HepG2 (cell line): ENCODE measurements at regions not wholly inside any gene's neighbourhood (a gene's known extent, or its start where the extent isn't known, plus 50 kb on each side); places are given as distances from the start of the nearest gene placed in this dataset.
A peak's percentile ranks its signal among the peaks of the same experiment; 100 is the strongest.

Experiments used
- ATF3 ChIP-seq: sonication (generic); formaldehyde crosslinking; IDR thresholded peaks from 2 replicates; pipeline ENCODE4 v1.4.0; 2020; ENCODE audit warnings: missing genetic modification reagents
- CCAR2 ChIP-seq: fragments of 200-400 bp; formaldehyde crosslinking; optimal IDR thresholded peaks from 2 replicates; pipeline ENCODE3; 2018; ENCODE audit warnings: low read depth, mild to moderate bottlenecking, low read length, moderate library complexity
- IRX3 ChIP-seq: sonication (generic); formaldehyde crosslinking; IDR thresholded peaks from 2 replicates; pipeline ENCODE4 v1.8.1; 2023; ENCODE audit warnings: mild to moderate bottlenecking, low read depth, missing genetic modification reagents, borderline replicate concordance
- MATR3 ChIP-seq: sonication (generic); formaldehyde crosslinking; IDR thresholded peaks from 2 replicates; pipeline ENCODE4 v1.4.0; 2020; ENCODE audit warnings: missing genetic modification reagents
- MTA1 ChIP-seq: sonication (generic); formaldehyde crosslinking; IDR thresholded peaks from 2 replicates; pipeline ENCODE4 v1.4.0; 2020; ENCODE audit warnings: missing genetic modification reagents, mild to moderate bottlenecking, borderline replicate concordance
- MYNN ChIP-seq: sonication (generic); formaldehyde crosslinking; IDR thresholded peaks from 2 replicates; pipeline ENCODE4 v1.4.0; 2020; ENCODE audit warnings: mild to moderate bottlenecking, low read depth, missing genetic modification reagents
- PITX1 ChIP-seq: sonication (generic); formaldehyde crosslinking; IDR thresholded peaks from 2 replicates; pipeline ENCODE4 v1.5.1; 2020; ENCODE audit warnings: mild to moderate bottlenecking, missing genetic modification reagents
- SMARCE1 ChIP-seq: fragments of 450-650 bp; IDR thresholded peaks from 2 replicates; pipeline ENCODE4 v1.6.1; 2017; ENCODE audit warnings: borderline replicate concordance
- SOX13 ChIP-seq, 3 experiments: fragments of 450-650 bp in 1 of 3; sonication (generic) in 1 of 3; formaldehyde crosslinking in 1 of 3; IDR thresholded peaks in 2 of 3; conservative IDR thresholded peaks in 1 of 3; 2 replicates each; pipeline versions ENCODE4 v1.5.0 to v1.6.1; 2016 to 2020; ENCODE audit warnings: antibody characterized with exemption in 1 of 3, mild to moderate bottlenecking in 1 of 3, missing compliant biosample characterization in 1 of 3, missing genetic modification reagents in 1 of 3, moderate library complexity in 1 of 3
- ZBTB3 ChIP-seq: sonication (generic); formaldehyde crosslinking; IDR thresholded peaks from 2 replicates; pipeline ENCODE4 v1.4.0; 2020; ENCODE audit warnings: low read depth, mild to moderate bottlenecking, moderate library complexity, missing genetic modification reagents, borderline replicate concordance
- ZBTB34 ChIP-seq: sonication (generic); formaldehyde crosslinking; IDR thresholded peaks from 2 replicates; pipeline ENCODE4 v1.8.0; 2022; ENCODE audit warnings: mild to moderate bottlenecking, missing genetic modification reagents
- ZFAT ChIP-seq: sonication (generic); formaldehyde crosslinking; conservative IDR thresholded peaks from 2 replicates; pipeline ENCODE4 v1.8.1; 2023; ENCODE audit warnings: missing genetic modification reagents, inconsistent platforms
- ZFX ChIP-seq: sonication (generic); formaldehyde crosslinking; IDR thresholded peaks from 2 replicates; pipeline ENCODE4 v1.4.0; 2020; ENCODE audit warnings: mild to moderate bottlenecking, low read depth, missing genetic modification reagents, moderate library complexity
- ZFY ChIP-seq: sonication (generic); formaldehyde crosslinking; IDR thresholded peaks from 2 replicates; pipeline ENCODE4 v1.4.0; 2020; ENCODE audit warnings: missing genetic modification reagents
- ZNF337 ChIP-seq: sonication (generic); formaldehyde crosslinking; IDR thresholded peaks from 2 replicates; pipeline ENCODE4 v1.5.1; 2020; ENCODE audit warnings: missing genetic modification reagents, low read depth, mild to moderate bottlenecking, borderline replicate concordance
- ZNF33B ChIP-seq: sonication (generic); formaldehyde crosslinking; IDR thresholded peaks from 2 replicates; pipeline ENCODE4 v1.5.1; 2020; ENCODE audit warnings: mild to moderate bottlenecking, missing genetic modification reagents
- ZNF484 ChIP-seq: sonication (generic); formaldehyde crosslinking; IDR thresholded peaks from 2 replicates; pipeline ENCODE4 v1.5.1; 2020; ENCODE audit warnings: mild to moderate bottlenecking, low read depth, missing genetic modification reagents, borderline replicate concordance
- ZNF605 ChIP-seq: sonication (generic); formaldehyde crosslinking; IDR thresholded peaks from 2 replicates; pipeline ENCODE4 v1.8.0; 2022; ENCODE audit warnings: mild to moderate bottlenecking, missing genetic modification reagents
- ZNF609 ChIP-seq: sonication (generic); formaldehyde crosslinking; IDR thresholded peaks from 2 replicates; pipeline ENCODE4 v1.4.0; 2020; ENCODE audit warnings: mild to moderate bottlenecking, missing genetic modification reagents, borderline replicate concordance
- ZSCAN20 ChIP-seq: sonication (generic); formaldehyde crosslinking; IDR thresholded peaks from 2 replicates; pipeline ENCODE4 v1.4.0; 2020; ENCODE audit warnings: missing genetic modification reagents, mild to moderate bottlenecking, borderline replicate concordance
- TF ChIP-seq, protein P1 (sequence below): sonication (generic); formaldehyde crosslinking; conservative IDR thresholded peaks from 2 replicates; pipeline ENCODE4 v1.5.0; 2020; ENCODE audit warnings: missing genetic modification reagents

- TF ChIP-seq ZBTB34 (CRISPR knock-in tag) (peak; percentile 92), SMARCE1 (no peak), SOX13 (IDR thresholded peaks at IDR 0.05) (no peak), SOX13 (CRISPR knock-in tag; conservative IDR thresholded peaks at IDR 0.05 in 1 of 2, IDR thresholded peaks at IDR 0.05 in 1 of 2) (peak in 1 of 2 experiments; percentile 15; a peak in 1 of 4 replicates), MTA1 (0 out of 2 replicates have a peak, but pooled peaks have one; percentile 32), ZFAT (CRISPR knock-in tag) (no peak), ZNF605 (CRISPR knock-in tag) (no peak), IRX3 (CRISPR knock-in tag) (no peak), CCAR2 (no peak), ZFX (CRISPR knock-in tag) (peak; percentile 86), ZSCAN20 (CRISPR knock-in tag) (no peak), ZNF609 (no peak), ZNF337 (CRISPR knock-in tag) (no peak), ZNF33B (CRISPR knock-in tag) (no peak), ZNF484 (CRISPR knock-in tag) (no peak), MATR3 (no peak), ATF3 (CRISPR knock-in tag) (no peak), MYNN (CRISPR knock-in tag) (no peak), ZBTB3 (CRISPR knock-in tag) (no peak), PITX1 (CRISPR knock-in tag) (peak; percentile 67), ZFY (CRISPR knock-in tag) (peak; percentile 70)
- TF ChIP-seq, protein P1, sequence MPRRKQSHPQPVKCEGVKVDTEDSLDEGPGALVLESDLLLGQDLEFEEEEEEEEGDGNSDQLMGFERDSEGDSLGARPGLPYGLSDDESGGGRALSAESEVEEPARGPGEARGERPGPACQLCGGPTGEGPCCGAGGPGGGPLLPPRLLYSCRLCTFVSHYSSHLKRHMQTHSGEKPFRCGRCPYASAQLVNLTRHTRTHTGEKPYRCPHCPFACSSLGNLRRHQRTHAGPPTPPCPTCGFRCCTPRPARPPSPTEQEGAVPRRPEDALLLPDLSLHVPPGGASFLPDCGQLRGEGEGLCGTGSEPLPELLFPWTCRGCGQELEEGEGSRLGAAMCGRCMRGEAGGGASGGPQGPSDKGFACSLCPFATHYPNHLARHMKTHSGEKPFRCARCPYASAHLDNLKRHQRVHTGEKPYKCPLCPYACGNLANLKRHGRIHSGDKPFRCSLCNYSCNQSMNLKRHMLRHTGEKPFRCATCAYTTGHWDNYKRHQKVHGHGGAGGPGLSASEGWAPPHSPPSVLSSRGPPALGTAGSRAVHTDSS = no peak
These were observed 147.0 kb upstream of the ID2 start (continued) for GRCh38 chr2:8534729-8535468.
